Fibroblast of pulmonary artery (primary cell): ENCODE measurements at regions not wholly inside any gene's neighbourhood (a gene's known extent, or its start where the extent isn't known, plus 50 kb on each side); places are given as distances from the start of the nearest gene placed in this dataset.
A peak's percentile ranks its signal among the peaks of the same experiment; 100 is the strongest.

Experiments used
- DNase-seq: peaks from one replicate; pipeline ENCODE4 v3.0.0-alpha.2; 2010; ENCODE audit warnings: low read depth
- H3K4me3 ChIP-seq: replicated peaks from 2 replicates; pipeline ENCODE4 v1.5.1; 2011; ENCODE audit warnings: low read depth, mild to moderate bottlenecking, control low read depth, low read length, moderate library complexity
- TF ChIP-seq, protein P1 (sequence below): IDR thresholded peaks from 2 replicates; pipeline ENCODE4 v1.5.1; 2011; ENCODE audit warnings: mild to moderate bottlenecking, control low read depth, low read length, inconsistent platforms; ENCODE audit errors: missing control alignments

- TF ChIP-seq, protein P1, sequence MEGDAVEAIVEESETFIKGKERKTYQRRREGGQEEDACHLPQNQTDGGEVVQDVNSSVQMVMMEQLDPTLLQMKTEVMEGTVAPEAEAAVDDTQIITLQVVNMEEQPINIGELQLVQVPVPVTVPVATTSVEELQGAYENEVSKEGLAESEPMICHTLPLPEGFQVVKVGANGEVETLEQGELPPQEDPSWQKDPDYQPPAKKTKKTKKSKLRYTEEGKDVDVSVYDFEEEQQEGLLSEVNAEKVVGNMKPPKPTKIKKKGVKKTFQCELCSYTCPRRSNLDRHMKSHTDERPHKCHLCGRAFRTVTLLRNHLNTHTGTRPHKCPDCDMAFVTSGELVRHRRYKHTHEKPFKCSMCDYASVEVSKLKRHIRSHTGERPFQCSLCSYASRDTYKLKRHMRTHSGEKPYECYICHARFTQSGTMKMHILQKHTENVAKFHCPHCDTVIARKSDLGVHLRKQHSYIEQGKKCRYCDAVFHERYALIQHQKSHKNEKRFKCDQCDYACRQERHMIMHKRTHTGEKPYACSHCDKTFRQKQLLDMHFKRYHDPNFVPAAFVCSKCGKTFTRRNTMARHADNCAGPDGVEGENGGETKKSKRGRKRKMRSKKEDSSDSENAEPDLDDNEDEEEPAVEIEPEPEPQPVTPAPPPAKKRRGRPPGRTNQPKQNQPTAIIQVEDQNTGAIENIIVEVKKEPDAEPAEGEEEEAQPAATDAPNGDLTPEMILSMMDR, result no peak
- no peak overlapping the region for H3K4me3 ChIP-seq
- no peak for DNase-seq
These were observed 106.5 kb downstream of the CDH26 start for GRCh38 chr20:60064554-60065196.

DNA sequence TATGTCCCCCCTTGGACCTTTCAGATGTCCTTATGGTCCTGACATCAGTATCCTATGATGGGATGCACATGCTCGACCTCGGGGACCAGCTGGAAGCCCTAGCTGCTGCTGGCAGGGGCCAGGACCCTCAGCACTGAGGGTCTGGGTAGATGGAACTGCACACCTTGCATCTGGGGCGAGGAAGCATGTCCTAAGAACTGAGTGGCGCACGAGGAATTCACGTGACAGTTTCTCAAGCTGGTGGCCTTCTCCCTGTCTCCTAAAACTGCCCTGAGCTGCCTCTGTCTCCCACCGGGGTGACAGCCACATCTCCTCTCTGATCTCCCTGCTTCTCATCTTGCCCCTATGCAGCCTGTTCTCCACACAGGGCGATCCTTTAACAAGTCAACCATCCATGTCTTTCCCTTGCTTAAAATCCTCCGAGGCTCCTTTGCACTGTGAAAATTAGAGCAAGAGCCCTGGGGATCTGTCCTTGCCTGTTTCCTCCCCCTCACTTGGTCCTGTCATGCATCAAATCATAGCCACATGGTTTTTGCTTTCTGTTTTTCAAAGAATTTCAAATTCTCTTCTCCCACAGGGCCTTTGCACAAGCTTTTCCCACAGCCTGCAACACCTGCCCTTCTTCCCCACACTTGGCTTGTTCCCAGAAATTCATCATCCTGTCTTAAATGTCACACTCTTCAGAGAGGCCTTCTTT, 107.7 kb downstream of the CDH26 start:
- no peak for DNase-seq
- H3K4me3 ChIP-seq, result no peak overlapping the region
- TF ChIP-seq, protein P1, result no peak

GRCh38 chr20:60066438-60066823, 108.2 kb downstream of the CDH26 start:
- TF ChIP-seq, protein P1, result no peak

DNA sequence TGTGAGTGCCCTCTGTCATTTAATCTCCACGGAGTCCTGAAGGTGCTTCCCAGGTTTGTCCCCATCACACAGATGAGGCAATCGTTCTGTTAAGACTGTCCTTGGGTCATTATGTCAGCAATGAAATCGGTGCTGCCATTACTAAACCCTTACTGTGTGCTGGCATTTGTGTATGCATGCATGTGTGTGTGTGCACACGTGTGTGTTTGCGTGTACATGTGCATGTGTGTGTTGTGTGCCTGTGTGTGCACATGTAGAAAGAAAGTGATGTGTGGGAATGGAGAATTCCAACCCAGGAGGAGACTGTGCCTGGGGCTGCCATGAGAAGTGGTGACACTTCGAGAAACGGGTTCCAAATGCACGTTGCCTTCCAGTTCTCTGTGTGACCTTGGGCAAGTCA, 110.3 kb downstream of the CDH26 start:
- no peak for DNase-seq
- no peak overlapping the region for H3K4me3 ChIP-seq
- TF ChIP-seq, protein P1, result no peak

More at GRCh38 chr20:60066438-60066823, 108.2 kb downstream of the CDH26 start:
- H3K4me3 ChIP-seq, result no peak overlapping the region
- no peak for DNase-seq

- TF ChIP-seq, protein P1, result no peak
- no peak for DNase-seq
- H3K4me3 ChIP-seq, result no peak overlapping the region
These were observed 111.4 kb downstream of the CDH26 start for GRCh38 chr20:60069656-60070055.

- no peak for DNase-seq
- H3K4me3 ChIP-seq, result no peak overlapping the region
- TF ChIP-seq, protein P1, result no peak
These were observed 112.6 kb downstream of the CDH26 start for GRCh38 chr20:60070791-60071190.

GRCh38 chr20:60071965-60072364, 113.7 kb downstream of the CDH26 start:
- H3K4me3 ChIP-seq, result no peak overlapping the region
- DNase-seq, result peak; percentile 14
- TF ChIP-seq, protein P1, result no peak
